Spleen (tissue), 7 donors: ENCODE measurements at regions not wholly inside any gene's neighbourhood (a gene's known extent, or its start where the extent isn't known, plus 50 kb on each side); places are given as distances from the start of the nearest gene placed in this dataset.

Experiments
- POLR2A ChIP-seq, 3 donors: fragments of 450-650 bp; IDR thresholded peaks; one replicate each; pipeline ENCODE4 v1.5.1; 2017; ENCODE audit warnings: antibody characterized with exemption in 3 of 3, mild to moderate bottlenecking in 1 of 3
- POLR2AphosphoS5 ChIP-seq, 3 donors: sonication (generic); formaldehyde crosslinking; IDR thresholded peaks; one replicate each; pipeline ENCODE4 v1.5.1; 2017; ENCODE audit warnings: antibody characterized with exemption in 3 of 3
- TF ChIP-seq, protein P1 (sequence below), 11 experiments: fragments of 200-600 bp in 7 of 11; fragments of 450-650 bp in 4 of 11; sonication (generic) in 4 of 11; IDR thresholded peaks in 8 of 11; conservative IDR thresholded peaks in 3 of 11; 1 replicate in 7 of 11; 2 replicates in 4 of 11; pipeline versions ENCODE4 v1.4.0 to v1.8.0; 2016 to 2021; ENCODE audit warnings: antibody characterized with exemption in 11 of 11, inconsistent platforms in 4 of 11, mild to moderate bottlenecking in 1 of 11
- donor health status: DM: no; HTN: no; CAD: no; lungs with moderate emphysema.
- donor health status: DM: no; HTN: no; CAD: no.
- donor health status: DM: no; HTN: no; CAD: no.

DNA sequence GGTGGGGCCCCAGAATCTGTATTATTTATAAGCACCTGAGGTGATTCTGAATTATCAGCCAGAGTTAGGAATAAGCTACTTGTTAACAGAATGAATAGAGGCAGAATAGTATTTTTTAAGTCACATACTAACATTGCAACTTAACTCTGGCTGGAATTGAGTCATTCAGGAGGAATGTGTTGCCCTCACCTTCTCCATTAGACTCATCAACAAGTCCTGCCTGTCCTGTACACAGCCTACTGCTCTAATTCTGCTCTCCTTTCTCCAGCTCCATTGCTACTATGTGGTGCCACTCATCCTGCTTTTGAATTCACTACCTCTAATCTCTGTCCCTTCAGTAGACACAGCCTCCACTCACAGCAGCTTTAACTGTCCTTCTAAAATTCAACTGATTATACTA is 669.4 kb downstream of the DHX35 start:
- TF ChIP-seq POLR2A (IDR thresholded peaks at IDR 0.05), result no peak
- TF ChIP-seq, protein P1, sequence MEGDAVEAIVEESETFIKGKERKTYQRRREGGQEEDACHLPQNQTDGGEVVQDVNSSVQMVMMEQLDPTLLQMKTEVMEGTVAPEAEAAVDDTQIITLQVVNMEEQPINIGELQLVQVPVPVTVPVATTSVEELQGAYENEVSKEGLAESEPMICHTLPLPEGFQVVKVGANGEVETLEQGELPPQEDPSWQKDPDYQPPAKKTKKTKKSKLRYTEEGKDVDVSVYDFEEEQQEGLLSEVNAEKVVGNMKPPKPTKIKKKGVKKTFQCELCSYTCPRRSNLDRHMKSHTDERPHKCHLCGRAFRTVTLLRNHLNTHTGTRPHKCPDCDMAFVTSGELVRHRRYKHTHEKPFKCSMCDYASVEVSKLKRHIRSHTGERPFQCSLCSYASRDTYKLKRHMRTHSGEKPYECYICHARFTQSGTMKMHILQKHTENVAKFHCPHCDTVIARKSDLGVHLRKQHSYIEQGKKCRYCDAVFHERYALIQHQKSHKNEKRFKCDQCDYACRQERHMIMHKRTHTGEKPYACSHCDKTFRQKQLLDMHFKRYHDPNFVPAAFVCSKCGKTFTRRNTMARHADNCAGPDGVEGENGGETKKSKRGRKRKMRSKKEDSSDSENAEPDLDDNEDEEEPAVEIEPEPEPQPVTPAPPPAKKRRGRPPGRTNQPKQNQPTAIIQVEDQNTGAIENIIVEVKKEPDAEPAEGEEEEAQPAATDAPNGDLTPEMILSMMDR (IDR thresholded peaks at IDR 0.05 in 8 of 11, conservative IDR thresholded peaks at IDR 0.05 in 3 of 11), result no peak
- TF ChIP-seq POLR2AphosphoS5 (IDR thresholded peaks at IDR 0.05), result no peak
